LNCaP clone FGC (cell line): ENCODE measurements at regions not wholly inside any gene's neighbourhood (a gene's known extent, or its start where the extent isn't known, plus 50 kb on each side); places are given as distances from the start of the nearest gene placed in this dataset.
"Not testable (repeated sequence)": the region's sequence is repeated elsewhere in the genome, so short reads cannot be mapped to it uniquely, and the experiment has no call there.

Experiments
- DNase-seq: peaks from one replicate; pipeline ENCODE4 v3.0.0-alpha.2; 2011; ENCODE audit warnings: low read depth
- H3K4me3 ChIP-seq: 2 replicates; pipeline ENCODE4 v1.5.1; 2011; ENCODE audit warnings: mild to moderate bottlenecking, low read depth, low read length, control low read depth
- CTCF ChIP-seq: IDR thresholded peaks from 2 replicates; pipeline ENCODE4 v1.5.1; 2012; ENCODE audit warnings: mild to moderate bottlenecking; ENCODE audit not compliant: control insufficient read depth, insufficient read depth; ENCODE audit errors: extremely low read depth

- H3K4me3 ChIP-seq, result no peak overlapping the region
- DNase-seq, result no peak
- TF ChIP-seq CTCF, result no peak
These were observed 58.2 kb upstream of the DUSP21 start for GRCh38 chrX:44785652-44786051.

DNA sequence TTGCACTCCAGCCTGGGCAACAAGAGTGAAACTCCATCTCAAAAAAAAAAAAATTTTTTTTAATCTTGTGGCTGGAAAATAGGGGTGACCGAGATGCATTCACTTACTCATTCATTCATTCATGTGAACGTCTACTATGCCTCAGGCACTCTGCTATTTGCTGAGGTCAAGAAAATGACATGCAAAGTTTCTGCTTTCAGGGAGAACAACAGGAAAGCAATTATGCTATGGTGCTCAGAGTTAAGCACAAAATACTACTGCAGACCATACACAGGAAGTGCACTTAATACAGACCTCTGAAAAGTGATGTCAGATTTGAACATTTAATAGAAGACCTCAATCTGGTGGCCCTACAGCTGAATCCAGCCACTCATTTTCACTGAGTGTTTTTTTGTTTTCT is 59.6 kb upstream of the DUSP21 start:
- no peak for TF ChIP-seq CTCF
- H3K4me3 ChIP-seq, result no peak overlapping the region
- DNase-seq, result no peak

DNA sequence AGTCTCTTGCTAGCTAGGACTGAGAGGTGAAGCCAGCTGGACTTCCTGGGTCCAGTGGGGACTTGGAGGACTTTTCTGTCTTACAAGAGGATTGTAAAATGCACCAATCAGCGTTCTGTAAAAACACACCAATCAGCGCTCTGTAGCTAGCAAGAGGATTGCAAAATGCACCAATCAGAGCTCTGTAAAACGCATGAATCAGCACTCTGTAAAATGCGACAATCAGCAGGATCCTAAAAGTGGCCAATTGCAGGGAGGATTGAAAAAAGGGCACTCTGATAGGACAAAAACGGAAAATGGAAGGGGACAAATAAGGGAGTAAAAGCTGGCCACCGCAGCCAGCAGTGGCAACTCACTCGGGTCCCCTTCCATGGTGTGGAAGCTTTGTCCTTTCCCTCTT is 65.6 kb upstream of the DUSP21 start:
- H3K4me3 ChIP-seq, result no peak overlapping the region
- no peak for DNase-seq
- no peak for TF ChIP-seq CTCF

DNA sequence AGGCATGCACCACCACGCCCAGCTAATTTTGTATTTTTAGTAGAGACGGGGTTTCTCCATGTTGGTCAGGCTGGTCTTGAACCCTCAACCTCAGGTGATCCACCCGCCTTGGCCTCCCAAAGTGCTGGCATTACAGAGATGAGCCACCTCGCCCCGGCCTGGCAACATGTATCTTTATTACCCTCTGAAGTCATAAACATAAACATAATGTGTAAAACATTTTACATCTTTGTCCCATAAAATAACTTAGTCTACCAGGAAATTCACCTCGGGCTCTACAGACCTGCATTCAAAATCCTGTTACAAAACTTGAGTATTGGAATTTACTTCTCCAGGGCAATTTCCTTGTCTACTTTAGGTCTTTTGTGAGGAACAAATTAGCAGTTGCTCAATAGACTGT is 68.1 kb upstream of the DUSP21 start:
- no peak for TF ChIP-seq CTCF
- DNase-seq, result no peak

DNA sequence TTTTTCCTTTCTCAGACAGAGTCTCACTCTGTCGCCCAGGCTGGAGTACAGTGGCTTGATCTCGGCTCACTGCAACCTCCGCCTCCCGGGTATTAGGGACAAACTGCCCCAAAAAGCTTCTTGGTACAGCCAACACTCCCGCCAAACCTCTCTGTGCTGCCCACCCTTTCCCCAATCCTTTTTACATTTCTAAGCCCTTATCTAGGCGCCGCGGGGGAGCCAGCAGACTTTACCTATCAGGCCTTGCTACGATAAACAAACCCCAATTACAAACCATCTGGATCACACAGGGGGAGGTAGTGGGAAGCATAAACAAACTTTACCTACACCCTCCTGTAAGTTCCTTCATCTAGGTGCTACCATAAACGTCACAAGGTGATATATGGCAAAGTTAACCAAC is 69.8 kb upstream of the DUSP21 start:
- DNase-seq, H3K4me3 ChIP-seq: not testable (repeated sequence)

More for the DNA sequence above, 68.1 kb upstream of the DUSP21 start:
- H3K4me3 ChIP-seq, result no peak overlapping the region

- H3K4me3 ChIP-seq, result no peak overlapping the region
- TF ChIP-seq CTCF, result no peak
- no peak for DNase-seq
These were observed 73.7 kb upstream of the DUSP21 start for GRCh38 chrX:44770121-44770520.

DNA sequence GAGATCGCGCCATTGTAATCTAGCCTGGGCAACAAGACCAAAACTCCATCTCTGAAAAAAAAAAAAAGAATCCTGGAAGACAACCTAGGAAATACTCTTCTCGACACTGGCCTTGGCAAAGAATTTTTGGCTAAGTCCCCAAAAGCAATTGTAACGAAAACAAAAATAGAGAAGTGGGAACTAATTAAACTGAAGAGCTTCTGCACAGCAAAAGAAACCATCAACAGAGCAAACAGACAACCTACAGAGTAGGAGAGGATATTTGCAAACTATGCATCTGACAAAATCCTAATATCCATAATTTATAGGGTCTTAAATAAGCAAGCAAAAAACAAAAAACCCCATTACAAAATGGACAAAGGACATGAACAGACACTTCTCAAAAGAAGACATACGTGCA is 76.5 kb upstream of the DUSP21 start:
- no peak for TF ChIP-seq CTCF
- H3K4me3 ChIP-seq, result no peak overlapping the region
- no peak for DNase-seq

GRCh38 chrX:44765556-44765955 is 78.3 kb upstream of the DUSP21 start:
- DNase-seq, result no peak
- no peak for TF ChIP-seq CTCF
- no peak overlapping the region for H3K4me3 ChIP-seq
